HAP-1 (cell line): ENCODE measurements at regions not wholly inside any gene's neighbourhood (a gene's known extent, or its start where the extent isn't known, plus 50 kb on each side); places are given as distances from the start of the nearest gene placed in this dataset.

Experiments used
- DNase-seq, 2 experiments: peaks; one replicate each; pipeline ENCODE4 v3.0.0-alpha.2; 2016 to 2020; ENCODE audit warnings: low spot score in 2 of 2
- H3K27me3 ChIP-seq: fragments of 250-450 bp; sonication (Bioruptor Pico); 2 replicates; pipeline ENCODE4 v1.5.1; 2020; ENCODE audit warnings: low read depth, mild to moderate bottlenecking, moderate library complexity
- H3K36me3 ChIP-seq: fragments of 250-450 bp; sonication (Bioruptor Pico); replicated peaks from 2 replicates; pipeline ENCODE4 v1.5.1; 2020; ENCODE audit warnings: mild to moderate bottlenecking
- H3K4me1 ChIP-seq: fragments of 250-450 bp; sonication (Bioruptor Pico); 2 replicates; pipeline ENCODE4 v1.5.1; 2020; ENCODE audit warnings: mild to moderate bottlenecking
- H3K4me3 ChIP-seq: fragments of 250-450 bp; sonication (Bioruptor Pico); 2 replicates; pipeline ENCODE4 v1.5.1; 2020; ENCODE audit warnings: mild to moderate bottlenecking, moderate library complexity
- H3K9me3 ChIP-seq: fragments of 250-450 bp; sonication (Bioruptor Pico); 2 replicates; pipeline ENCODE4 v1.5.1; 2020; ENCODE audit warnings: mild to moderate bottlenecking, moderate library complexity
- in situ Hi-C: fragments of 300-500 bp; cut with MboI; formaldehyde crosslinking; loops from 3 replicates; pipeline ENCODE4 v1.14.3; 2020; ENCODE audit warnings: low sequenced_read_pairs, inconsistent platforms, mixed read lengths

DNA sequence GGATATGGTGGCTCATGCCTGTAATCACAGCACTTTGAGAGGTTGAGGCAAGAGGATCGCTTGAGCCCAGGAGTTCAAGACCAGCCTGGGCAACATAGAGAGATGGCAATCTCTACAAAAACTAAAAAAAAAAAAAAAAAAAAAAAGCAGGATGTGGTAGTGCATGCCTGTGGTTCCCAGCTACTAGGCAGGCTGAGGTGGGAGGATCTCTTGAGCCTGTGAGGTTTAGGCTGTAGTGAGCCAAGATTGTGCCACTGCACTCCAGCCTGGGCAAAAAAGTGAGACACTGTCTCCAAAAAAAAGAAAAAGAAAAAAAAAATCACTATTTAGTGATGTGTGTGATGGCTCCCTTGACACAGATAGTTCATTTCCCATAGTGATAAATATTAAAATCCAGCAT is 365.0 kb upstream of the NBEA start:
- Histone ChIP-seq H3K9me3 (no peaks in the 10 kb centered on the region), H3K27me3 (no peaks in the 10 kb centered on the region), H3K4me1 (no peaks in the 10 kb centered on the region), H3K36me3 (no peaks in the 10 kb centered on the region; the same call in 1 of the 2 replicates), H3K4me3 (no peak overlapping the region)
- DNase-seq, result no peak
- in situ Hi-C loops, result no loop called here

DNA sequence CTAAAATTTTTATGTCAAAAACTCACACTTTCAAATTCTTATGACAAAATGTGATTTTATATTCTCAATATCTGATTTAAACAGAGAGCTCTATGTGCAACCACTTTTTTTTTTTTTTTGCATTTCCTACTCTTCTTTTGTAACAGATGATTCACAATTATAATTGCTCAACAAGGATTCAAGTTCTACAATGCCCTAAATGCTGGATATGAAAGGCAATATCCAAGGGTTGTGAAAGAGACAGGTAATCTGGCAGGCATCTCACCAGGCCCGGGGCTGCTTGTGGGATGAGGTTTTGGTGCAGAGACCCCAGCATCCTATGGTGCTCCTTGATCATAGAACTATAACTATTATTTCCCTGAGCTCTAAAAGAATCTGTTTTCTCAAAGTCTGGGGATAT is 363.6 kb upstream of the NBEA start:
- in situ Hi-C loops, result no loop called here
- Histone ChIP-seq H3K4me1 (no peaks in the 10 kb centered on the region), H3K4me3 (no peak overlapping the region), H3K9me3 (no peaks in the 10 kb centered on the region), H3K27me3 (no peaks in the 10 kb centered on the region), H3K36me3 (no peaks in the 10 kb centered on the region; the same call in 1 of the 2 replicates)
- DNase-seq, result no peak

DNA sequence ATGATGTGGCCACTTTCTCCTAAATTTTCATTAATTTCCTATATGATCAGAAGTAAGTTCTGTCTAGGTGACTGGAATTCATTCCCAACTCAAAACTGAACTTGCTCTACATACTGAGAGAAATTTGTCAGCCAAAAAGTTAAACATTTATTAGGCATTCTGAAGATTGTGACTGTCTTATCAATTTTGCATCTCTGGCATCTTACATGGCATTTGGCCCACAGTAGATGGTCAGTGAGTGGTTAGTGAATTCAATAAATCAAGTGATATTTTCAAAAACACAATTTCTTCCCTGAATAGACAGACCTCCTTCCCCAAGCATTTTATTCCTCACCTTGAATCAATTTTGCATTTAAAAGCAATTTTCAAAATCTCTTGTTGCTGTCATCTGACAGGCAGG is 363.2 kb upstream of the NBEA start:
- in situ Hi-C loops, result no loop called here
- Histone ChIP-seq H3K27me3 (no peaks in the 10 kb centered on the region), H3K4me1 (no peaks in the 10 kb centered on the region), H3K9me3 (no peaks in the 10 kb centered on the region), H3K4me3 (no peak overlapping the region), H3K36me3 (no peaks in the 10 kb centered on the region; the same call in 1 of the 2 replicates)
- no peak for DNase-seq

DNA sequence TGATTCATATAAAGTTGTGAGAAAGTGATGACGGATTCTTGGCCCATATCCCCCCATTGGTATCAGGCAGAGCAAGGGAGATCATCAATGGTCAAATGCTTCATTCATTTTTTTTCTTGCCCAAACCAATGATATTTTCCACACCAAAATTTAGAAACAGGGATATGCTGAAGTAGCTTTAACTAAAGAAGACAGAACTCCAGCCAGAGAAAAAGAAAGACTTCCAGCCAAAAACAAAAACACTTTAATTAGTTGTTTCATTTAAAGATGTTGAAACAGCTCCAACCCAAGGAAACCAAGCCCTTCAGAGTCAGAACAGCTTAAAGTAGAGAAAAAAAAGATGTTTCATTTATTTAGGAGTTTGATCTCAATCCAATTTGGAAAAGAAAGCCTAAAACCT is 358.9 kb upstream of the NBEA start:
- Histone ChIP-seq H3K9me3 (no peaks in the 10 kb centered on the region), H3K4me1 (no peaks in the 10 kb centered on the region), H3K27me3 (no peaks in the 10 kb centered on the region), H3K4me3 (no peak overlapping the region), H3K36me3 (no peaks in the 10 kb centered on the region; the same call in 1 of the 2 replicates)
- in situ Hi-C loops, result no loop called here
- no peak for DNase-seq

DNA sequence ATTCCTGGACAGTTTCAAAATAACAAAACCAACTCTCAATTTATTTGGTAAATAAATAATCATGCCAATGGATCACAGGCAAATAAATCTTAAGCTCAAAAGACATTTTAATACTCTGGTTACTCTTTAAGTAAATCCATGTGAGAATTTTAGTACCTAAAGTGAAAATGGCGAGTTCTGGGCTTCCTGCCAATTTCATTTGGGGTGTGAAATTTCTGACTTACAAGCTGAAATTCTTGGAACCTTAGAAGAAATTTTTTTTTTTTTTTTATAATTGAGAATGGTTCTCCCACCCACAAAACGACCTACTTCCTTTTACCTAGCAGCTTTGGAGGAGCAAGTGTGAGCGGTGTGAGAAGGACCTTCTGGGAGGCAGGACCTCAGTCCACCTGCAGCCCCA is 354.5 kb upstream of the NBEA start:
- Histone ChIP-seq H3K36me3 (no peaks in the 10 kb centered on the region), H3K4me1 (no peaks in the 10 kb centered on the region), H3K4me3 (no peak overlapping the region), H3K27me3 (no peaks in the 10 kb centered on the region), H3K9me3 (no peaks in the 10 kb centered on the region)
- DNase-seq, result no peak
- in situ Hi-C loops, result no loop called here

DNA sequence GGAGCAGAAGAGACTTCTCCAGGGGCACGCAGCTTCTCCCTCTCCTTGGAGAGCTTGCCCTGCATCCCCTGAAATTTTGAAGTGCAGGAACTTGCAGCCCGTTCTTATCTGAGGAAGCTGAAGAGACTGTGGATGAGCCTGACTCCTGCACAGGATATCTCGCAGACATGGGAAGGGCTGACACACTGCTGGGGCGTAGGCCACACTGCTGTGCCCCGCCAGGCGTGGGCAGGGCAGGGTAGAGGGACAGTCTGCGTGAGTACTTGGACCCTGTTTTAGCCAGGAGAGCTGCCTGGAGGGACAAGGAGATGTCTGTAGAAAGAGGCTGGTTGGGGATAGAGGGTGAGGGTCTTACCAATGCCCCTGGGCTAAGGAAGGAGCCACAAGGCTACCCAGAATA is 353.7 kb upstream of the NBEA start:
- no peaks in the 10 kb centered on the region for H3K4me1 ChIP-seq
- no peak for DNase-seq
- no peak overlapping the region for H3K4me3 ChIP-seq
- H3K9me3 ChIP-seq, result no peaks in the 10 kb centered on the region
- no peaks in the 10 kb centered on the region for H3K27me3 ChIP-seq
- in situ Hi-C loops, result no loop called here
- no peaks in the 10 kb centered on the region for H3K36me3 ChIP-seq

DNA sequence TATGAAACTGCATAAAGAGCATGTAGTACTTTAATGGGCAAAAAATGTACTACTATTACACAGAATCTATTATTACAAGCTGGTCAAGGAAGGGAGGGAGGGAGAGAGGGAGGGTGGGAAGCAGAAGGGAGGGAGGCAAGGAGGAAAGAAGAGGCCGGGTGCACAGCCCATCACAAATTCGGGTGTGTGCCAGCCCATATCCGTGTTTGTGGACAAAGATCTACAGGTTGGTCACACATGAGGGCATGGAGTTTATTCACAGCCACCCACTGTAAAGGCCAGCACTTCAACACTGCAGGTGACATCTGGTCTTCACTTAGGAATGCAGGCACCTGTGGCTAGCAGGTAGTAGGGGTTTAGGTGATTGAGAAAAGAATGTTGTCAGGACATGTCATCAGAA is 352.5 kb upstream of the NBEA start:
- Histone ChIP-seq H3K36me3 (no peaks in the 10 kb centered on the region), H3K4me1 (no peaks in the 10 kb centered on the region), H3K4me3 (no peak overlapping the region), H3K9me3 (no peaks in the 10 kb centered on the region), H3K27me3 (no peaks in the 10 kb centered on the region)
- DNase-seq, result no peak
- in situ Hi-C loops, result no loop called here

DNA sequence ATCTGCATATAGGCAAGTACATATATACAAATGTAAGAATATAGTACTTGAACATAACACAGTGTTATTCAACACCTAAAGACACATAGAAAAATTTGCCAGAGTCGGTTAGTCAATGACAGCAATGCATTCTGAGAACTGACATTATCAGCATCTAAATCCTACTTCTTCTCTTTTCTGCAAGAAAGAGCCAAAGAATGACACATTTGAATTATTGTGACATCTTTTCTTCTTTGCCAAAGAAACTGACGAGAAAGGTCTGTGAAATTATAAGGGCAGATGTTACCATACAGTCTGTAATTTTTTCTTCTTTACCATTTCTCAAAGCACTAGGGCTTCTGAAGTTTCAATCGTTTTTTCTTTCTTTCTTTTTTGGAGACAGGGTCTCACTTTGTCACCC is 350.9 kb upstream of the NBEA start:
- Histone ChIP-seq H3K36me3 (no peaks in the 10 kb centered on the region), H3K27me3 (no peaks in the 10 kb centered on the region), H3K4me3 (no peak overlapping the region), H3K4me1 (no peaks in the 10 kb centered on the region), H3K9me3 (no peaks in the 10 kb centered on the region)
- in situ Hi-C loops, result no loop called here
- DNase-seq, result no peak

DNA sequence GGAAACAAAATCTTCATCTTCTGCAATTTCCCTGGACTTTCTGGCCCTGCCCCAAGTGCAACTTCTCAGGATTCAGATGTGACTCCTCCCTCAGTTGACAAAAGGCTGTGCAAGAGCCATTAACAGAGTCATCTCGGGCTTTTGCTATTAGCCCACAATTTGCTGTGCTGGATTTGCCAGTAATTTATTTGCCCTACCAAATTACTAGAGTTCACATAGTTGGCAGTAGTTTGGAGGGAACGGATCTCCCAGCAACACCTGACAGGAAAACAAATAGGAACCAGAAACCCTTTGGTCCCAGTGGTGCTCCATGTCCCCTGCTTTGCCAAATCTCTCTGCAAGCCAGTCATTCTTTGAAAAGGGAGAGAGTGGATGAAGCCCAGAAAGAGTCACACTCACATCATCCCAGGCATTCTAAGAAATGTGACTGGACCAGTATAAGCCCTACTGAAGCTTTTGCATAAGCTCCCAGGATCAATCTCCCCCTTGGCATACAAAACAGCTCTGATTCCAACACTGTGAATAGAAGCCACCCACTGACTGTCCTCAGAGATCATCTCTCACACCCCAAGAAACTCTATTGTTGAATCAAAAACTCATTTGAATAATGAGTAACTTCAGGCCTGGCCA is 350.1 kb upstream of the NBEA start:
- no peaks in the 10 kb centered on the region for H3K4me1 ChIP-seq
- no peak for DNase-seq
- no peak overlapping the region for H3K4me3 ChIP-seq
- no peaks in the 10 kb centered on the region for H3K9me3 ChIP-seq
- in situ Hi-C loops, result no loop called here
- no peaks in the 10 kb centered on the region for H3K27me3 ChIP-seq
- H3K36me3 ChIP-seq, result no peaks in the 10 kb centered on the region

DNA sequence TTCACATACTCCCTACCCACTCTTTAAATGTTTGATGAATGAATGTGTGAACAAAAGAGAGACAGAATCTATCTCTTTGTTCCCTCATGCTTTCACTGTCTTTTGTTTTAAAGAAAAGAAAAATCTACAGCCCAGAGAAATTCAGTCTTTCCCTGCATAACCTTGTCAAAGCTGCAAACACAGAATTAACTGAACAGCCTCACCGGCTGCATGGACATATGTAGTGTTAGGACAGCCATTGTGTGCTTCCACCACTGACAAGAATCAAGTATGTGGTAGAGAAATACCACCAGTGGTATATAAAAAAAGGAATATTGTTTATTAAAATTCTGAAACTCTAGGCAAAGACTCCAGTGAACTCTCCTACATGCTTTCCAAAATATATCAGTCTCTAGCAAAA is 348.4 kb upstream of the NBEA start:
- in situ Hi-C loops, result no loop called here
- peak in 1 of 2 experiments; percentile 6 for DNase-seq

DNA sequence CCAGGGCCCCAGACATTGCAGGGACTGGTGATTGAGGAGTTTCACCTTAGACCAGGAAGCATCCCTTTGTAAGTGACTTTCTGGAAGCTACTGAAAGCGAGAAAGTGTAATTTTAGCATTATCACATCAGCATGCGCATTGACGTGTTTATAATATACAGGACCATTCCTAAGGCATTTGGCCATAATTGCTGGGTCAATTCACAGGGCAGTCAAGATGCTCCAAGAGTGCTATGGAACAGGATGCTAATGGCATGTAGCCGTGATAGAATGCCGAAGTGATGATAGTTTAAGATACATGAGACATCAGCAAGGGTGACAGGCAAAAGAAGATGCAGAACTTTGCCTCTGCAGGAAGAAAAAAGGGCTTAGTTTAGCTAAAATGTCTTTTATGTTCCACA is 347.6 kb upstream of the NBEA start:
- H3K4me3 ChIP-seq, result no peak overlapping the region
- H3K4me1 ChIP-seq, result no peaks in the 10 kb centered on the region
- no peaks in the 10 kb centered on the region for H3K27me3 ChIP-seq
- H3K9me3 ChIP-seq, result no peaks in the 10 kb centered on the region
- in situ Hi-C loops, result no loop called here
- H3K36me3 ChIP-seq, result no peaks in the 10 kb centered on the region
- no peak for DNase-seq

More for the DNA sequence above, 348.4 kb upstream of the NBEA start:
- no peaks in the 10 kb centered on the region for H3K9me3 ChIP-seq
- no peaks in the 10 kb centered on the region for H3K4me1 ChIP-seq
- no peaks in the 10 kb centered on the region for H3K36me3 ChIP-seq
- H3K27me3 ChIP-seq, result no peaks in the 10 kb centered on the region
- H3K4me3 ChIP-seq, result no peak overlapping the region

DNA sequence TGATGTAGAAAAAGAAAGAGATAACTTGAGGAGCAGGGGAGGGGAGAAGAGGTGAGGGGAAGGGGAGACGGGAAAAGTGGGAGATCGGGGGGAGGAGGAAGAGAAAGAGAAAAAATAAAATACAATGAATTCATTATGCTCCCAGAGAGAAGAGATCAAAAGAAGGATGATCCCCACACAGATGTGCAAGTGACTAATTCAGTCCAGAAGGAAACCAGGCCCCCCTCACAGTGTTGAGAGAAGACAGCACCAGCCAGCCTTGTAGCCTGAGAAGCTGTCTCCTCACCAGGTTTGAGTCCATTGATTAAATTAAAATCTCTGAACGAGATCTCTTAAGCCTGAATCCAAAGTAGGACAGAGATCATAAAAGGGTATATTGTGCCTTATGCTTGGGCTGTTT is 333.7 kb upstream of the NBEA start:
- Histone ChIP-seq H3K4me1 (peaks cover 2% of the 10 kb centered on the region; the same call in 1 of the 2 replicates), H3K36me3 (no peaks in the 10 kb centered on the region), H3K9me3 (no peaks in the 10 kb centered on the region), H3K4me3 (no peak overlapping the region), H3K27me3 (no peaks in the 10 kb centered on the region)
- no peak for DNase-seq
- in situ Hi-C loops, result no loop called here

DNA sequence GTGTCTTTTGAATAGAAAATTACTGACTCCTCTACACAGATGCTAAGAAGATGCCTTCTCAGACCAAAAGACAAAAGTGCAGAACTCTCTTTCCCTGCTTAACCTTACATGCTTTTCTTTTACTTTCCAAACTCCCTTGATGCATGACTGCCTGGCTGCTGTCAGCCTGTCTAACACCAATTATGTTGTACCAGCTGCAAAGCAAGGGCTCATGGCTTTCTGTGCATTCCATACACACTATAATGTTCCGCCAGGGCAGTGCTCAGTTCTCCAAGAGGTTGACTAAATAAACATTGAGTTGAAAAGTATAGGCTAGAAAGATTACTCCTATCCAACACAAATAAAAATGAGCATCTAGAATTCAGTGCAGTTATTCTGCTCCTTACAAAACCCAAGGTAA is 330.4 kb upstream of the NBEA start:
- H3K9me3 ChIP-seq, result no peaks in the 10 kb centered on the region
- no peaks in the 10 kb centered on the region for H3K36me3 ChIP-seq
- H3K4me1 ChIP-seq, result no peaks in the 10 kb centered on the region
- no peak for DNase-seq
- in situ Hi-C loops, result no loop called here
- no peaks in the 10 kb centered on the region for H3K27me3 ChIP-seq
- H3K4me3 ChIP-seq, result no peak overlapping the region

DNA sequence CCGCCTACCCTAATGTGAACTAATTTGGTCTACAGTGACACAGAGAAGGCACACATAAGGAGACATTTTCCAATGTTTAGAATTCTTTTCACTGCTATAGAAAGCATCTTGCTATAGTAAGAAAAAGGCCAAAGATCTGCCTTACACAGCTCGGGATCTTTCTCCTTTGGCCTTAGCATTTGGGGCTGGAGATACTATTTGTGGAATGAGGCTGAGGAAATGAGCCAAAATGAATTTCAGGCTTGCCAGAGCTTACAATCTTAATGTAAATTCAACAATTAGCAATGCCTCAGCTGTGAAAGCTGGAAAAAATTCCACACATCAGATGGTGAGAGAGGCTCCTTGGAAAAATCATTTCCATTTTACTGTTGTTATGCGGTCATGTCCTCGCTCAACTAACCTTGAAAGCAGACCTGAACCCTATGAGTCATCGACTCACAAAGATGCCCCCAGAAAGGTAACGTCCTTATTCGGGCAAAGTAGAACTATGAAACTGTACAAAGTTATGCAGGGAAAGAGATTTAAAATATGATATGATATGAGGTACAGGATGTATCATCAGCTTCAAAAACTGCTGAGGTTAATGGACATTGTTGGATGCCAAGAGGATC is 324.5 kb upstream of the NBEA start:
- DNase-seq, result no peak
- in situ Hi-C loops, result no loop called here

DNA sequence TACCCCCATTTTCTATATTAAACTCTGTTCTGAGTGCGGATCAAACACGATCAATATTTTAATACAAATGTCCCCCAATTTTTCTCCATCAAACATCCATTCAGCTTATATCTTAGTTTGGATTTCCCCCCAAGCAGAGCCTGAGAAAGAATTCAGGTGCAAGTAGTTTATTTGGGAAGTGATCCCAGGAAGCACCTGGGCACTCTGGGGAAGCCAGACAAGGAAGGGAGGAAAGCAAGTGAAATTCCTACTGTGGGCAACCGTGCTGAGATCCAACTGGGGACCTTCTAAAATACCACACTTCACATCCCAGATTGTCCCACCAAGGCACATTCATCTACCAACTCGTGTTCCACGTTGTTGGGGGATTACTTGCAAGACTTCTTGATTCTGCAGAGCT is 323.4 kb upstream of the NBEA start:
- peaks cover 26% of the 10 kb centered on the region for H3K4me1 ChIP-seq
- H3K9me3 ChIP-seq, result no peaks in the 10 kb centered on the region
- in situ Hi-C loops, result no loop called here
- no peaks in the 10 kb centered on the region for H3K27me3 ChIP-seq
- DNase-seq, result no peak
- H3K36me3 ChIP-seq, result no peaks in the 10 kb centered on the region
- no peak overlapping the region for H3K4me3 ChIP-seq

More for the DNA sequence above, 324.5 kb upstream of the NBEA start:
- Histone ChIP-seq H3K4me1 (peaks cover 26% of the 10 kb centered on the region), H3K4me3 (no peak overlapping the region), H3K27me3 (no peaks in the 10 kb centered on the region), H3K9me3 (no peaks in the 10 kb centered on the region), H3K36me3 (no peaks in the 10 kb centered on the region)
